Glutamatergic neuron (in vitro differentiated cells): ENCODE measurements at regions not wholly inside any gene's neighbourhood (a gene's known extent, or its start where the extent isn't known, plus 50 kb on each side); places are given as distances from the start of the nearest gene placed in this dataset.
A peak's percentile ranks its signal among the peaks of the same experiment; 100 is the strongest.

ENCODE experiments used
- DNase-seq: peaks from one replicate; pipeline ENCODE4 v3.0.0; 2022
- H3K27ac Mint-ChIP-seq: one replicate; pipeline ENCODE4 v1.8.0; 2020; ENCODE audit warnings: mild to moderate bottlenecking, mixed read lengths, inconsistent platforms; ENCODE audit not compliant: unreplicated experiment
- H3K27me3 Mint-ChIP-seq: one replicate; pipeline ENCODE4 v1.8.0; 2020; ENCODE audit warnings: mild to moderate bottlenecking, moderate library complexity, mixed read lengths, inconsistent platforms; ENCODE audit not compliant: unreplicated experiment
- H3K36me3 Mint-ChIP-seq: one replicate; pipeline ENCODE4 v1.8.0; 2020; ENCODE audit warnings: mild to moderate bottlenecking, mixed read lengths, inconsistent platforms; ENCODE audit not compliant: unreplicated experiment
- H3K4me1 Mint-ChIP-seq: one replicate; pipeline ENCODE4 v1.8.0; 2020; ENCODE audit warnings: mild to moderate bottlenecking, low read depth, mixed read lengths, inconsistent platforms; ENCODE audit not compliant: unreplicated experiment
- H3K4me3 Mint-ChIP-seq: one replicate; pipeline ENCODE4 v1.8.0; 2020; ENCODE audit warnings: mild to moderate bottlenecking, mixed read lengths, inconsistent platforms; ENCODE audit not compliant: unreplicated experiment
- H3K9me3 Mint-ChIP-seq: one replicate; pipeline ENCODE4 v1.8.0; 2020; ENCODE audit warnings: mild to moderate bottlenecking, moderate library complexity, mixed read lengths, inconsistent platforms; ENCODE audit not compliant: unreplicated experiment
- TF ChIP-seq, protein P1 (sequence below): fragments of 200-600 bp; sonication (generic); IDR thresholded peaks from one replicate; pipeline ENCODE4 v1.5.0; 2021; ENCODE audit not compliant: partially characterized antibody, unreplicated experiment

DNA sequence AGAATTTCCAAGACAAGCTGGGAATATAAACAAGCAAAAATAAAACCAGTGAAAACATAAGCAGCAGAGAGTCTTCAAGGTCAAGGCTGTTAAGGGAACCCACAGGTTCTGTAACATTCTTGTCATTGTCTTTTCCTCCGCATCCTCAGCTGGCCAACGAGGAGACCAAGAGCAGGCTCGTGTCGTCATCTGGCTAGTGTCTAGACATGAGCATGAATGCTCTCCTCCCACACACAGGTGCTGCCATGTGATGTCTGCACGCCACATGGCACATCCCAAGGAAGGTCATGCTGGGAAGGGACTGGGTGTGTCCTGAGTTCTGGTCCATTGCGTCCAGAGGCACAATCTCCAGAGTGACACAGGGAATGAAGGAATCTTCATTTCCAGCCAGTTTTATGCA, 156.2 kb downstream of the POLR2M start:
- Mint-ChIP-seq H3K27ac (no peak overlapping the region), H3K36me3 (no peaks in the 10 kb centered on the region), H3K4me3 (no peak overlapping the region), H3K9me3 (peaks cover 2% of the 10 kb centered on the region), H3K27me3 (no peaks in the 10 kb centered on the region), H3K4me1 (no peaks in the 10 kb centered on the region)
- DNase-seq, result no peak
- TF ChIP-seq, protein P1, sequence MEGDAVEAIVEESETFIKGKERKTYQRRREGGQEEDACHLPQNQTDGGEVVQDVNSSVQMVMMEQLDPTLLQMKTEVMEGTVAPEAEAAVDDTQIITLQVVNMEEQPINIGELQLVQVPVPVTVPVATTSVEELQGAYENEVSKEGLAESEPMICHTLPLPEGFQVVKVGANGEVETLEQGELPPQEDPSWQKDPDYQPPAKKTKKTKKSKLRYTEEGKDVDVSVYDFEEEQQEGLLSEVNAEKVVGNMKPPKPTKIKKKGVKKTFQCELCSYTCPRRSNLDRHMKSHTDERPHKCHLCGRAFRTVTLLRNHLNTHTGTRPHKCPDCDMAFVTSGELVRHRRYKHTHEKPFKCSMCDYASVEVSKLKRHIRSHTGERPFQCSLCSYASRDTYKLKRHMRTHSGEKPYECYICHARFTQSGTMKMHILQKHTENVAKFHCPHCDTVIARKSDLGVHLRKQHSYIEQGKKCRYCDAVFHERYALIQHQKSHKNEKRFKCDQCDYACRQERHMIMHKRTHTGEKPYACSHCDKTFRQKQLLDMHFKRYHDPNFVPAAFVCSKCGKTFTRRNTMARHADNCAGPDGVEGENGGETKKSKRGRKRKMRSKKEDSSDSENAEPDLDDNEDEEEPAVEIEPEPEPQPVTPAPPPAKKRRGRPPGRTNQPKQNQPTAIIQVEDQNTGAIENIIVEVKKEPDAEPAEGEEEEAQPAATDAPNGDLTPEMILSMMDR, result no peak

DNA sequence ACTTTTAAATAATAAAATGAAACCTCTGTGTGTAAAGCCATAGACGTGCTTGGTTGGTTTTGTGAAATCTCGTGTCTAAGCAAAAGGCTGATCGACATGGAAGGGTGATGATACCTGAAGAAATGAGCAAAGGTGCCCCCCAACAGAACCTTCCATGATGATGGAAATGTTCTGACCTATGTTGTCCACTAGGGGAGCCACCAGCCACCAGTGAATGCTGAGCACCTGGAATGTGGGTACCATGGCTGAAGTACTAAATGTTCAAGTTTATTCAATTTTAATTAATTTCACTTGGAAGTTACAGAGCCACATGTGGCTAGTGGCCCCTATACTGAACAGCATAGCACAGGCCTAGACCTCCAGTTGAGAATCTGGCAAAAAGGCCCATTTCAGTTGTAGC, 158.8 kb downstream of the POLR2M start:
- Mint-ChIP-seq H3K27ac (no peak overlapping the region), H3K4me3 (no peak overlapping the region), H3K4me1 (peaks cover 1% of the 10 kb centered on the region), H3K27me3 (no peaks in the 10 kb centered on the region), H3K36me3 (no peaks in the 10 kb centered on the region), H3K9me3 (peaks cover 2% of the 10 kb centered on the region)
- no peak for DNase-seq
- TF ChIP-seq, protein P1, result peak; percentile 57

- H3K36me3 Mint-ChIP-seq, result no peaks in the 10 kb centered on the region
- no peak overlapping the region for H3K27ac Mint-ChIP-seq
- no peaks in the 10 kb centered on the region for H3K27me3 Mint-ChIP-seq
- H3K9me3 Mint-ChIP-seq, result peaks cover 2% of the 10 kb centered on the region
- peak; percentile 82 for DNase-seq
- TF ChIP-seq, protein P1, result peak; percentile 74
- peaks cover 3% of the 10 kb centered on the region for H3K4me1 Mint-ChIP-seq
- H3K4me3 Mint-ChIP-seq, result no peak overlapping the region
Observed at GRCh38 chr15:57866149-57866736, 159.7 kb downstream of the POLR2M start.

DNA sequence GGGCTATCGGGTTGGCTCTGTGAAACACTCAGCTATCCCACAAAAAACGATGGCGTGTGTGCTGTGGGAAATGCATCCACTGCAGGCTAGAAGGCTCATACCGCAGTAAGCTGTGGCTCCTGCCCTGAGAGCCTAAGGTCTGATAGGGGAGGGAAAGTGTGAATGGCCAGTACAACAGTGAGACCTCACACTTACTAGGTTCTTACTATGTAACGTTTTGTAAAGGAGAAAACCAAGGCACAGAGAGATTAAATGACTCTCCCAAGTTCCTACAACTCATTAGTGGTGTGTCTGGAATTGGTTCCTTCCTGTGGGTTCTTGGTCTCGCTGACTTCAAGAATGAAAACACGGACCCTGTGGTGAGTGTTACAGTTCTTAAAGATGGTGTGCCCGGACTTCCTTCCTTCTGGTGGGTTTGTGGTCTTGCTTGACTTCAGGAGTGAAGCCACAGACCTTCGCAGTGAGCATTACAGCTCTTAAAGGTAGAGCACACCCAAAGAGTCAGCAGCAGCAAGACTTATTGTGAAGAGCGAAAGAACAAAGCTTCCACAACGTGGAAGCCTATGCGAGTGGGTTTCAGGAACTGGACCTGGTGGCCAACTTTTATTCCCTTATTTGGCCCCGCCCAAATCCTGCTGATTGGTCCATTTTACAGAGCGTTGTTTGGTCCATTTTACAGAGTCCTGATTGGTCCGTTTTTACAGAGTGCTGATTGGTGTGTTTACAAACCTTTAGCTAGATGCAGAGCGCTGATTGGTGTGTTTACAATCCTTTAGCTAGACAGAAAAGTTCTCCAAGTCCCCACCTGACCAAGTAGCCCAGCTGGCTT, 161.7 kb downstream of the POLR2M start:
- TF ChIP-seq, protein P1, result no peak
- peaks cover 3% of the 10 kb centered on the region for H3K4me1 Mint-ChIP-seq
- no peak overlapping the region for H3K27ac Mint-ChIP-seq

DNA sequence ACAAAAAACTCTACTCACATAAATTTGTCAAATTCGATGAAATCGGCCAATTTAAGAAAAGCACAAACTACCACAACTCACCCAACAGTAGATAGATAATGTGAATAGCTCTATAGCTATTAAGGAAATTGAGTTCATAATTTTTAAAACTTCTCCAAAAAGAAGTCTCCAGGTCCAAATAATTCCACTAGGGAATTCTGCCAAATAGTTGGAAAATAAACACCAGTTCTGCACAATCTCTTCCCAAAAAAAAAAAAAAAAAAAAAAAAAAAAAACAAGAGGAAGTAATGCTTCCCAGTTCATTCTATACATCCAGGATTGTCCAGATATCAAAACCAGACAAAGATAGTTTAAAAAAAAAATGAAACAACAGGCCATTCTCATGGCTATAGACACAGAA, 164.2 kb downstream of the POLR2M start:
- TF ChIP-seq, protein P1, result no peak
- no peak overlapping the region for H3K27ac Mint-ChIP-seq
- peaks cover 3% of the 10 kb centered on the region for H3K4me1 Mint-ChIP-seq
- no peak overlapping the region for H3K4me3 Mint-ChIP-seq
- H3K27me3 Mint-ChIP-seq, result peaks cover 2% of the 10 kb centered on the region
- H3K9me3 Mint-ChIP-seq, result peaks cover 6% of the 10 kb centered on the region
- no peak for DNase-seq
- H3K36me3 Mint-ChIP-seq, result peaks cover 10% of the 10 kb centered on the region

More for the DNA sequence above, 161.7 kb downstream of the POLR2M start:
- Mint-ChIP-seq H3K36me3 (no peaks in the 10 kb centered on the region), H3K4me3 (no peak overlapping the region), H3K27me3 (peaks cover 2% of the 10 kb centered on the region), H3K9me3 (peaks cover 2% of the 10 kb centered on the region)
- DNase-seq, result no peak
